PFSK-1 (cell line): ENCODE measurements at regions not wholly inside any gene's neighbourhood (a gene's known extent, or its start where the extent isn't known, plus 50 kb on each side); places are given as distances from the start of the nearest gene placed in this dataset.

ENCODE experiments used
- FOXP2 ChIP-seq: optimal IDR thresholded peaks from 2 replicates; pipeline ENCODE3; 2011; ENCODE audit warnings: borderline replicate concordance, control low read depth, inconsistent platforms; ENCODE audit not compliant: insufficient read depth; ENCODE audit errors: extremely low read length, extremely low read depth
- POLR2AphosphoS5 ChIP-seq: IDR thresholded peaks from 2 replicates; pipeline ENCODE4 v1.6.1; 2012; ENCODE audit warnings: low read depth, mild to moderate bottlenecking, control low read depth, low read length, moderate library complexity
- REST ChIP-seq, 2 experiments: IDR thresholded peaks; 2 replicates each; pipeline versions ENCODE4 v1.6.1 to v1.8.0; 2011 to 2012; ENCODE audit warnings: low read depth in 2 of 2, low read length in 2 of 2, control low read depth in 1 of 2, inconsistent platforms in 1 of 2, mild to moderate bottlenecking in 1 of 2, moderate library complexity in 1 of 2; ENCODE audit not compliant: insufficient read depth in 1 of 2
- SIN3A ChIP-seq: IDR thresholded peaks from 2 replicates; pipeline ENCODE4 v1.6.1; 2012; ENCODE audit warnings: mild to moderate bottlenecking, low read length, moderate library complexity, borderline replicate concordance; ENCODE audit not compliant: insufficient read depth
- TAF1 ChIP-seq: IDR thresholded peaks from 2 replicates; pipeline ENCODE4 v1.6.1; 2012; ENCODE audit warnings: low read length, control low read depth, borderline replicate concordance; ENCODE audit not compliant: insufficient read depth

- TF ChIP-seq TAF1 (no peak), POLR2AphosphoS5 (no peak), FOXP2 (no peak), SIN3A (no peak), REST (IDR thresholded peaks at IDR 0.05; ENCODE audit: insufficient read depth in 1 of 2, low read depth in 2 of 2, low read length in 2 of 2) (no peak)
Measured at GRCh38 chr2:193980599-193980998, 1676.4 kb upstream of the SLC39A10 start.

- TF ChIP-seq REST (IDR thresholded peaks at IDR 0.05; ENCODE audit: insufficient read depth in 1 of 2, low read depth in 2 of 2, low read length in 2 of 2), result no peak
- no peak for TF ChIP-seq SIN3A
- TF ChIP-seq FOXP2, result no peak
Measured at GRCh38 chr2:193973781-193974180, 1683.2 kb upstream of the SLC39A10 start.

GRCh38 chr2:193966590-193966989 lies 1690.4 kb upstream of the SLC39A10 start:
- TF ChIP-seq REST (IDR thresholded peaks at IDR 0.05; ENCODE audit: insufficient read depth in 1 of 2, low read depth in 2 of 2, low read length in 2 of 2) (no peak), FOXP2 (no peak), POLR2AphosphoS5 (no peak)

GRCh38 chr2:193965263-193965662 lies 1691.8 kb upstream of the SLC39A10 start:
- TF ChIP-seq POLR2AphosphoS5 (no peak), TAF1 (no peak), REST (IDR thresholded peaks at IDR 0.05; ENCODE audit: insufficient read depth in 1 of 2, low read depth in 2 of 2, low read length in 2 of 2) (no peak), SIN3A (no peak), FOXP2 (no peak)

- TF ChIP-seq POLR2AphosphoS5 (no peak), SIN3A (no peak), REST (IDR thresholded peaks at IDR 0.05; ENCODE audit: insufficient read depth in 1 of 2, low read depth in 2 of 2, low read length in 2 of 2) (no peak), FOXP2 (no peak)
Measured at GRCh38 chr2:193963472-193964119, 1693.4 kb upstream of the SLC39A10 start.
